ENCODE measurements at regions not wholly inside any gene's neighbourhood (a gene's known extent, or its start where the extent isn't known, plus 50 kb on each side); places are given as distances from the start of the nearest gene placed in this dataset.

- TF ChIP-seq CTCF (IDR thresholded peaks at IDR 0.05) (no peak), POLR2AphosphoS5 (IDR thresholded peaks at IDR 0.05; ENCODE audit: low read depth, low read length) (no peak)
Measured at GRCh38 chr2:176821350-176821749, 391.2 kb upstream of the HNRNPA3 start.
